ENCODE measurements at regions not wholly inside any gene's neighbourhood (a gene's known extent, or its start where the extent isn't known, plus 50 kb on each side); places are given as distances from the start of the nearest gene placed in this dataset.

- TF ChIP-seq EP300 (IDR thresholded peaks at IDR 0.05) (no peak), POLR2A (IDR thresholded peaks at IDR 0.05) (no peak)
- TF ChIP-seq, protein P1, sequence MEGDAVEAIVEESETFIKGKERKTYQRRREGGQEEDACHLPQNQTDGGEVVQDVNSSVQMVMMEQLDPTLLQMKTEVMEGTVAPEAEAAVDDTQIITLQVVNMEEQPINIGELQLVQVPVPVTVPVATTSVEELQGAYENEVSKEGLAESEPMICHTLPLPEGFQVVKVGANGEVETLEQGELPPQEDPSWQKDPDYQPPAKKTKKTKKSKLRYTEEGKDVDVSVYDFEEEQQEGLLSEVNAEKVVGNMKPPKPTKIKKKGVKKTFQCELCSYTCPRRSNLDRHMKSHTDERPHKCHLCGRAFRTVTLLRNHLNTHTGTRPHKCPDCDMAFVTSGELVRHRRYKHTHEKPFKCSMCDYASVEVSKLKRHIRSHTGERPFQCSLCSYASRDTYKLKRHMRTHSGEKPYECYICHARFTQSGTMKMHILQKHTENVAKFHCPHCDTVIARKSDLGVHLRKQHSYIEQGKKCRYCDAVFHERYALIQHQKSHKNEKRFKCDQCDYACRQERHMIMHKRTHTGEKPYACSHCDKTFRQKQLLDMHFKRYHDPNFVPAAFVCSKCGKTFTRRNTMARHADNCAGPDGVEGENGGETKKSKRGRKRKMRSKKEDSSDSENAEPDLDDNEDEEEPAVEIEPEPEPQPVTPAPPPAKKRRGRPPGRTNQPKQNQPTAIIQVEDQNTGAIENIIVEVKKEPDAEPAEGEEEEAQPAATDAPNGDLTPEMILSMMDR (IDR thresholded peaks at IDR 0.05), result no peak
Measured at GRCh38 chr2:19138264-19138825, 220.1 kb downstream of the OSR1 start.
